H1 (cell line): ENCODE measurements at regions not wholly inside any gene's neighbourhood (a gene's known extent, or its start where the extent isn't known, plus 50 kb on each side); places are given as distances from the start of the nearest gene placed in this dataset.

Source experiments
- CTCF ChIA-PET: fragments of 300-600 bp; sonication (Branson Sonifier 250); formaldehyde crosslinking; loops from one replicate; lab custom pipeline; 2021; ENCODE audit not compliant: partially characterized antibody; lab: Charles Lee
- POLR2A ChIA-PET: fragments of 300-600 bp; sonication (Branson Sonifier 250); formaldehyde crosslinking; loops from one replicate; lab custom pipeline; 2021; ENCODE audit warnings: inconsistent platforms; ENCODE audit not compliant: partially characterized antibody; lab: Charles Lee
- DNase-seq, 2 experiments: peaks; one replicate each; pipeline versions ENCODE4 v3.0.0 to v3.0.0-alpha.2; 2010 to 2022; ENCODE audit warnings: low spot score in 2 of 2, low read depth in 1 of 2, mixed read lengths in 1 of 2
- FAIRE-seq: peaks from 2 replicates; lab custom pipeline; 2011; peaks lifted over from hg19 to GRCh38; lab: Jason Lieb, UNC
- H2AFZ ChIP-seq: 2 replicates; pipeline ENCODE4 v1.8.1; 2012; ENCODE audit warnings: low read length, inconsistent platforms
- H2AK5ac ChIP-seq: 2 replicates; pipeline ENCODE4 v1.6.1; 2013; ENCODE audit warnings: low read depth, low read length
- H2BK120ac ChIP-seq: replicated peaks from 2 replicates; pipeline ENCODE3; 2013; ENCODE audit warnings: low read depth, low read length, inconsistent platforms
- H2BK12ac ChIP-seq: 2 replicates; pipeline ENCODE4 v1.6.1; 2013; ENCODE audit warnings: low read depth, low read length
- H2BK15ac ChIP-seq: 2 replicates; pipeline ENCODE4 v1.6.1; 2013; ENCODE audit warnings: low read length
- H2BK20ac ChIP-seq: 2 replicates; pipeline ENCODE4 v1.6.1; 2013; ENCODE audit warnings: low read length
- H2BK5ac ChIP-seq: 2 replicates; pipeline ENCODE4 v1.6.1; 2013; ENCODE audit warnings: low read depth, low read length
- H3K14ac ChIP-seq: 2 replicates; pipeline ENCODE4 v1.6.1; 2013; ENCODE audit warnings: inconsistent platforms; ENCODE audit not compliant: insufficient read length
- H3K18ac ChIP-seq: 2 replicates; pipeline ENCODE4 v1.6.1; 2013; ENCODE audit warnings: low read length; ENCODE audit errors: extremely low read depth
- H3K23ac ChIP-seq: 2 replicates; pipeline ENCODE4 v1.6.1; 2013; ENCODE audit warnings: inconsistent platforms; ENCODE audit not compliant: insufficient read length
- H3K23me2 ChIP-seq: 2 replicates; pipeline ENCODE4 v1.6.1; 2013; ENCODE audit warnings: low read depth, low read length
- H3K27ac ChIP-seq: 2 replicates; pipeline ENCODE4 v1.6.1; 2011; ENCODE audit warnings: low read depth, low read length, inconsistent platforms
- H3K27me3 ChIP-seq, 4 experiments: replicated peaks in 1 of 4; 1 replicate in 1 of 4; 2 replicates in 3 of 4; pipeline versions ENCODE4 v1.6.1 to v1.8.1; 2011 to 2013; ENCODE audit warnings: low read length in 3 of 4, mild to moderate bottlenecking in 3 of 4, inconsistent platforms in 2 of 4, mixed read lengths in 2 of 4, moderate library complexity in 1 of 4; ENCODE audit not compliant: control insufficient read depth in 3 of 4, insufficient read depth in 3 of 4; ENCODE audit errors: extremely low read depth in 1 of 4
- H3K36me3 ChIP-seq, 4 experiments: 2 replicates each; pipeline versions ENCODE4 v1.6.1 to v1.8.1; 2011 to 2013; ENCODE audit warnings: mild to moderate bottlenecking in 4 of 4, low read length in 3 of 4, moderate library complexity in 2 of 4, control low read depth in 1 of 4, inconsistent platforms in 1 of 4; ENCODE audit not compliant: insufficient read depth in 4 of 4, control insufficient read depth in 2 of 4
- H3K4ac ChIP-seq: replicated peaks from 2 replicates; pipeline ENCODE3; 2013; ENCODE audit warnings: low read length, low read depth, mixed read lengths, inconsistent platforms; ENCODE audit not compliant: insufficient read length
- H3K4me1 ChIP-seq, 4 experiments: replicated peaks in 1 of 4; 1 replicate in 1 of 4; 2 replicates in 3 of 4; pipeline versions ENCODE4 v1.6.1 to v1.8.1; 2011 to 2013; ENCODE audit warnings: low read length in 3 of 4, inconsistent platforms in 2 of 4, mixed read lengths in 1 of 4; ENCODE audit not compliant: insufficient read depth in 4 of 4, control insufficient read depth in 3 of 4
- H3K4me2 ChIP-seq, 2 experiments: 2 replicates each; pipeline versions ENCODE4 v1.6.1 to v1.8.1; 2011 to 2013; ENCODE audit warnings: low read depth in 2 of 2, low read length in 2 of 2, control low read depth in 1 of 2, inconsistent platforms in 1 of 2, mild to moderate bottlenecking in 1 of 2; ENCODE audit not compliant: insufficient read depth in 1 of 2
- H3K4me3 ChIP-seq, 4 experiments: fragments of 200-600, 300-600 bp in 1 of 4; sonication (generic), shearing (Covaris generic), sonication (Bioruptor Twin) in 1 of 4; 2 replicates each; pipeline versions ENCODE4 v1.5.1 to v1.8.1; 2011 to 2016; ENCODE audit warnings: low read length in 4 of 4, low read depth in 3 of 4, control low read depth in 2 of 4, inconsistent platforms in 2 of 4, mild to moderate bottlenecking in 2 of 4, mixed read lengths in 1 of 4, moderate library complexity in 1 of 4; ENCODE audit not compliant: insufficient read depth in 2 of 4; ENCODE audit errors: extremely low read depth in 1 of 4
- H3K56ac ChIP-seq: replicated peaks from 2 replicates; pipeline ENCODE3; 2013; ENCODE audit warnings: low read depth, mild to moderate bottlenecking, mixed read lengths, low read length, inconsistent platforms; ENCODE audit not compliant: insufficient read length
- H3K79me1 ChIP-seq: 2 replicates; pipeline ENCODE4 v1.6.1; 2013; ENCODE audit warnings: low read depth, low read length, control low read depth
- H3K79me2 ChIP-seq, 2 experiments: 2 replicates each; pipeline versions ENCODE4 v1.6.1 to v1.8.1; 2012 to 2013; ENCODE audit warnings: low read length in 2 of 2, mild to moderate bottlenecking in 2 of 2, inconsistent platforms in 1 of 2; ENCODE audit not compliant: insufficient read depth in 2 of 2, control insufficient read depth in 1 of 2
- H3K9ac ChIP-seq, 4 experiments: replicated peaks in 1 of 4; 1 replicate in 1 of 4; 2 replicates in 3 of 4; pipeline versions ENCODE4 v1.6.1 to v1.8.1; 2011 to 2013; ENCODE audit warnings: low read depth in 3 of 4, low read length in 3 of 4, control low read depth in 2 of 4, mild to moderate bottlenecking in 2 of 4, moderate library complexity in 2 of 4, inconsistent platforms in 1 of 4; ENCODE audit errors: extremely low read depth in 1 of 4
- H3K9me3 ChIP-seq, 2 experiments: 2 replicates each; pipeline versions ENCODE4 v1.6.1 to v1.8.1; 2012 to 2013; ENCODE audit warnings: mild to moderate bottlenecking in 2 of 2, moderate library complexity in 2 of 2, control low read depth in 1 of 2, inconsistent platforms in 1 of 2, low read depth in 1 of 2, low read length in 1 of 2, mixed read lengths in 1 of 2; ENCODE audit not compliant: insufficient read depth in 2 of 2
- H4K20me1 ChIP-seq, 2 experiments: replicated peaks in 1 of 2; 2 replicates each; pipeline versions ENCODE3 to v1.8.1; 2011 to 2013; ENCODE audit warnings: inconsistent platforms in 2 of 2, low read length in 2 of 2, mild to moderate bottlenecking in 1 of 2; ENCODE audit not compliant: insufficient read depth in 2 of 2, control insufficient read depth in 1 of 2
- H4K5ac ChIP-seq: 2 replicates; pipeline ENCODE4 v1.6.1; 2013; ENCODE audit warnings: low read length, low read depth, mixed read lengths, inconsistent platforms; ENCODE audit not compliant: insufficient read length
- H4K8ac ChIP-seq: 2 replicates; pipeline ENCODE4 v1.8.0; 2013; ENCODE audit warnings: mild to moderate bottlenecking, moderate library complexity, low read length, inconsistent platforms; ENCODE audit not compliant: insufficient read depth; ENCODE audit errors: extremely low read depth
- H4K91ac ChIP-seq: replicated peaks from 2 replicates; pipeline ENCODE3; 2013; ENCODE audit warnings: low read length, mixed read lengths, inconsistent platforms; ENCODE audit not compliant: insufficient read length
- BCL11A ChIP-seq, 2 experiments: IDR thresholded peaks; one replicate each; pipeline ENCODE4 v1.6.1; 2011; ENCODE audit warnings: low read depth in 2 of 2, low read length in 2 of 2, mild to moderate bottlenecking in 2 of 2
- BRCA1 ChIP-seq: IDR thresholded peaks from 2 replicates; pipeline ENCODE4 v1.6.1; 2012; ENCODE audit warnings: low read depth, low read length, improper control_type of control experiment
- CBX8 ChIP-seq: fragments of 300-800, 300-1000 bp; sonication (generic); IDR thresholded peaks from 2 replicates; pipeline ENCODE4 v1.7.1; 2016; ENCODE audit warnings: low read depth, low read length, borderline replicate concordance
- CHD1 ChIP-seq: IDR thresholded peaks from 2 replicates; pipeline ENCODE4 v1.6.1; 2012; ENCODE audit warnings: low read depth, low read length, improper control_type of control experiment
- CHD2 ChIP-seq: IDR thresholded peaks from 2 replicates; pipeline ENCODE4 v1.6.1; 2012; ENCODE audit warnings: low read length, improper control_type of control experiment
- EZH2 ChIP-seq: fragments of 200-600 bp; sonication (generic); IDR thresholded peaks from 2 replicates; pipeline ENCODE4 v1.7.1; 2012; ENCODE audit warnings: low read depth, mild to moderate bottlenecking, moderate library complexity, low read length, inconsistent platforms; ENCODE audit not compliant: severe bottlenecking
- KDM4A ChIP-seq: IDR thresholded peaks from one replicate; pipeline ENCODE4 v1.7.1; 2012; ENCODE audit warnings: low read depth, mild to moderate bottlenecking, moderate library complexity, low read length, inconsistent platforms; ENCODE audit not compliant: severe bottlenecking
- POU5F1 ChIP-seq: IDR thresholded peaks from 2 replicates; pipeline ENCODE4 v1.6.1; 2011; ENCODE audit warnings: low read depth, mild to moderate bottlenecking, low read length, moderate library complexity
- RAD21 ChIP-seq, 2 experiments: IDR thresholded peaks in 1 of 2; conservative IDR thresholded peaks in 1 of 2; 2 replicates each; pipeline ENCODE4 v1.6.1; 2011; ENCODE audit warnings: low read depth in 2 of 2, low read length in 2 of 2, improper control_type of control experiment in 1 of 2, inconsistent platforms in 1 of 2, mild to moderate bottlenecking in 1 of 2, moderate library complexity in 1 of 2
- RBBP5 ChIP-seq: IDR thresholded peaks from 2 replicates; pipeline ENCODE4 v1.7.1; 2012; ENCODE audit warnings: low read depth, mild to moderate bottlenecking, inconsistent platforms, low read length, moderate library complexity, borderline replicate concordance
- RFX5 ChIP-seq: IDR thresholded peaks from 2 replicates; pipeline ENCODE4 v1.6.1; 2011; ENCODE audit warnings: low read depth, low read length, improper control_type of control experiment, borderline replicate concordance
- WGBS, 2 experiments: shearing (Covaris generic) in 1 of 2; methylation state at CpG; one replicate each; pipeline versions ENCODE4 v1.1.6 to v1.1.7; 2013 to 2015; ENCODE audit warnings: low lambda C conversion rate in 2 of 2, mixed read lengths in 2 of 2, inconsistent platforms in 1 of 2, low coverage in 1 of 2, missing lambda C conversion rate in 1 of 2; ENCODE audit not compliant: insufficient replicate concordance in 2 of 2, insufficient coverage in 1 of 2, insufficient read length in 1 of 2; ENCODE audit errors: extremely low coverage in 1 of 2, missing lambda C conversion rate in 1 of 2; 5-methylcytosine and 5-hydroxymethylcytosine counted together

- H4K8ac ChIP-seq: no peak overlapping the region
- no peak overlapping the region for H3K4ac ChIP-seq
- H3K27me3 ChIP-seq: no peaks in the 10 kb centered on the region
- H3K4me1 ChIP-seq: no peaks in the 10 kb centered on the region; a peak in 1 of 7 replicates
- no peaks in the 10 kb centered on the region for H3K9me3 ChIP-seq
- H2BK12ac ChIP-seq: no peak overlapping the region
- DNase-seq (no peak), FAIRE-seq (no peak)
- no peaks in the 10 kb centered on the region for H3K79me2 ChIP-seq
- H2BK15ac ChIP-seq: no peak overlapping the region; the same call in 1 of the 2 replicates
- H3K79me1 ChIP-seq: no peaks in the 10 kb centered on the region
- ChIA-PET CTCF (interaction anchor here (0.8 to 2.8 kb wide), 4 partner anchors 8 to 77 kb away, joined by 3 to 8 read pairs (median 4); no protein-coding TSS in a partner anchor), POLR2A (no interaction called here)
- no peak overlapping the region for H3K56ac ChIP-seq
- H3K27ac ChIP-seq: no peak overlapping the region
- H4K91ac ChIP-seq: peak overlapping the region; percentile 38
- H4K20me1 ChIP-seq: no peaks in the 10 kb centered on the region
- no peaks in the 10 kb centered on the region for H3K23me2 ChIP-seq
- H3K36me3 ChIP-seq: no peaks in the 10 kb centered on the region
- no peak overlapping the region for H3K23ac ChIP-seq
- H3K4me3 ChIP-seq: no peak overlapping the region
- no peak overlapping the region for H3K9ac ChIP-seq
- H2BK5ac ChIP-seq: no peak overlapping the region
- 0 out of 2 replicates have a peak overlapping the region, but pooled peaks have one; percentile 24 for H2AK5ac ChIP-seq
- H3K4me2 ChIP-seq: no peak overlapping the region
- H2BK20ac ChIP-seq: 0 out of 2 replicates have a peak overlapping the region, but pooled peaks have one; percentile 23
- no peak overlapping the region for H3K18ac ChIP-seq
- no peak overlapping the region for H2BK120ac ChIP-seq
- WGBS, 2 experiments: 88% methylated on average over 18 of the region's 18 CpGs; no CpG with 5 or more reads in 1 of the 2 experiments
- H4K5ac ChIP-seq: no peak overlapping the region
- H3K14ac ChIP-seq: no peak overlapping the region
- no peak overlapping the region for H2AFZ ChIP-seq
- TF ChIP-seq KDM4A: no peak
- TF ChIP-seq CBX8: no peak
- TF ChIP-seq BCL11A (IDR thresholded peaks at IDR 0.05; ENCODE audit: low read depth in 2 of 2, low read length in 2 of 2): no peak
- TF ChIP-seq CHD2: no peak
- no peak for TF ChIP-seq POU5F1
- TF ChIP-seq RFX5: no peak
- TF ChIP-seq EZH2: no peak
- no peak for TF ChIP-seq RBBP5
- no peak for TF ChIP-seq RAD21 (IDR thresholded peaks at IDR 0.05 in 1 of 2, conservative IDR thresholded peaks at IDR 0.05 in 1 of 2; ENCODE audit: low read depth in 2 of 2, low read length in 2 of 2)
- no peak for TF ChIP-seq BRCA1
- TF ChIP-seq CHD1: no peak
Observed at GRCh38 chr6:167487749-167488664, 163.1 kb downstream of the TTLL2 start.
